Stimulated activated CD4-positive, alpha-beta T cell treated with anti-CD3 and anti-CD28 coated beads, Interleukin-1b, Interleukin-23, amount 100 ng/mL, for 48 hours (primary cell): ENCODE measurements at regions not wholly inside any gene's neighbourhood (a gene's known extent, or its start where the extent isn't known, plus 50 kb on each side); places are given as distances from the start of the nearest gene placed in this dataset.
"Not testable (repeated sequence)": the region's sequence is repeated elsewhere in the genome, so short reads cannot be mapped to it uniquely, and the experiment has no call there.

ENCODE experiments used
- DNase-seq: peaks from one replicate; pipeline ENCODE4 v3.0.0-alpha.2; 2020

GRCh38 chr2:84212611-84213314 lies 246.3 kb downstream of the SUCLG1 start:
- no peak for DNase-seq

- no peak for DNase-seq
Observed at GRCh38 chr2:84209941-84210340, 249.1 kb downstream of the SUCLG1 start.

GRCh38 chr2:84204995-84205394 lies 254.1 kb downstream of the SUCLG1 start:
- DNase-seq: no peak

GRCh38 chr2:84202166-84202565 lies 256.9 kb downstream of the SUCLG1 start:
- DNase-seq: no peak

- DNase-seq: no peak
Observed at GRCh38 chr2:84201158-84201557, 257.9 kb downstream of the SUCLG1 start.

GRCh38 chr2:84197901-84198300 lies 261.2 kb downstream of the SUCLG1 start:
- DNase-seq: no peak

GRCh38 chr2:84194949-84195644 lies 264.0 kb downstream of the SUCLG1 start:
- no peak for DNase-seq

GRCh38 chr2:84194181-84194580 lies 264.9 kb downstream of the SUCLG1 start:
- DNase-seq: no peak

- DNase-seq: no peak
Observed at GRCh38 chr2:84187258-84187657, 271.8 kb downstream of the SUCLG1 start.

- no peak for DNase-seq
Observed at GRCh38 chr2:84181927-84182326, 277.2 kb downstream of the SUCLG1 start.

- DNase-seq: no peak
Observed at GRCh38 chr2:84177733-84178132, 281.3 kb downstream of the SUCLG1 start.

- no peak for DNase-seq
Observed at GRCh38 chr2:84175970-84176369, 283.1 kb downstream of the SUCLG1 start.

- no peak for DNase-seq
Observed at GRCh38 chr2:84175340-84175739, 283.7 kb downstream of the SUCLG1 start.

- no peak for DNase-seq
Observed at GRCh38 chr2:84173041-84173440, 286.0 kb downstream of the SUCLG1 start.

- DNase-seq: no peak
Observed at GRCh38 chr2:84170979-84171378, 288.1 kb downstream of the SUCLG1 start.

GRCh38 chr2:84169871-84170270 lies 289.2 kb downstream of the SUCLG1 start:
- DNase-seq: no peak

GRCh38 chr2:84168552-84168951 lies 290.5 kb downstream of the SUCLG1 start:
- not testable (repeated sequence) for DNase-seq

- no peak for DNase-seq
Observed at GRCh38 chr2:84165256-84165655, 293.8 kb downstream of the SUCLG1 start.

- DNase-seq: no peak
Observed at GRCh38 chr2:84160453-84160852, 298.6 kb downstream of the SUCLG1 start.

- DNase-seq: no peak
Observed at GRCh38 chr2:84158605-84159004, 300.5 kb downstream of the SUCLG1 start.

- no peak for DNase-seq
Observed at GRCh38 chr2:84152462-84152861, 306.6 kb downstream of the SUCLG1 start.

- DNase-seq: no peak
Observed at GRCh38 chr2:84144345-84144744, 314.7 kb downstream of the SUCLG1 start.

GRCh38 chr2:84137034-84137433 lies 322.0 kb downstream of the SUCLG1 start:
- no peak for DNase-seq

- DNase-seq: no peak
Observed at GRCh38 chr2:84132370-84132769, 326.7 kb downstream of the SUCLG1 start.
